ENCODE measurements at regions not wholly inside any gene's neighbourhood (a gene's known extent, or its start where the extent isn't known, plus 50 kb on each side); places are given as distances from the start of the nearest gene placed in this dataset.
"Not testable (repeated sequence)": the region's sequence is repeated elsewhere in the genome, so short reads cannot be mapped to it uniquely, and the experiment has no call there.

DNA sequence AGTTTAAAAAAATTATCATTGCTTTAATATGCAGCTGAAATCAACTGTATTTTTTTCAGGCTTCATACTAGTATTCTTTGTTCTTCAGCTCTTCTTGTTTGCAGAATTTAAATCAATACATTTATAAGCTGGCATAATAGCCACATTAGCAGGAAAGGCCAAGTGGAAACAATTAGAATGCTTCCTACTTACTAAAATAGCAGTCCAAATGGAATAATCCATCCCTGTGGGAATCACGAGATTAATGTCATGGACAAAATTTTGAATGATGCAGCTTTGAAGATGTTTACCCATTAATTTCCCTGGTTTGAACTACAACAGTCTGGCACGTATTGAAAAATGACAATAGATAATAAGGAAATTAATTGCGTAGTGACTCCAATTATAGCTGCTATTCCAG, 2650.8 kb downstream of the PCDH9 start:
- no peak overlapping the region for H3K4me3 ChIP-seq (ENCODE audit: low read depth in 1 of 3, low read length in 3 of 3)
- H3K27ac ChIP-seq (ENCODE audit: low read depth in 1 of 2, low read length in 2 of 2), result no peak overlapping the region
- no peaks in the 10 kb centered on the region for H3K36me3 ChIP-seq (ENCODE audit: control insufficient read depth in 4 of 4, insufficient read depth in 3 of 4, low read depth in 1 of 4, low read length in 3 of 4)
- H3K27me3 ChIP-seq (ENCODE audit: control insufficient read depth in 4 of 4, insufficient read depth in 4 of 4, low read length in 3 of 4), result peaks cover 0 to 4% (median 0%) of the 10 kb centered on the region in 4 donors
- no peak overlapping the region for H3K9ac ChIP-seq (ENCODE audit: low read depth in 1 of 2, low read length in 2 of 2)
- no peaks in the 10 kb centered on the region for H3K9me3 ChIP-seq (ENCODE audit: control insufficient read depth in 4 of 4, low read length in 3 of 4)
- H3K4me1 ChIP-seq (ENCODE audit: control insufficient read depth in 4 of 4, insufficient read depth in 4 of 4, low read length in 3 of 4), result no peaks in the 10 kb centered on the region
- DNase-seq (ENCODE audit: low spot score), result no peak
- 72% methylated on average over 3 of the region's 3 CpGs for WGBS
- TF ChIP-seq FOXA1 (IDR thresholded peaks at IDR 0.05), result no peak
- no peak for TF ChIP-seq JUND (IDR thresholded peaks at IDR 0.05)
- TF ChIP-seq ZBTB33 (IDR thresholded peaks at IDR 0.05), result no peak
- no peak for TF ChIP-seq CTCF (IDR thresholded peaks at IDR 0.05; ENCODE audit: low read depth, low read length, missing input control)
- TF ChIP-seq, protein P1, sequence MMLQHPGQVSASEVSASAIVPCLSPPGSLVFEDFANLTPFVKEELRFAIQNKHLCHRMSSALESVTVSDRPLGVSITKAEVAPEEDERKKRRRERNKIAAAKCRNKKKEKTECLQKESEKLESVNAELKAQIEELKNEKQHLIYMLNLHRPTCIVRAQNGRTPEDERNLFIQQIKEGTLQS (IDR thresholded peaks at IDR 0.05), result no peak
- TF ChIP-seq RXRA (IDR thresholded peaks at IDR 0.05), result no peak
- TF ChIP-seq TAF1 (conservative IDR thresholded peaks at IDR 0.05), result no peak
- TF ChIP-seq RAD21 (IDR thresholded peaks at IDR 0.05), result no peak
- no peak for TF ChIP-seq NR2F2 (IDR thresholded peaks at IDR 0.05)
- TF ChIP-seq, protein P2, sequence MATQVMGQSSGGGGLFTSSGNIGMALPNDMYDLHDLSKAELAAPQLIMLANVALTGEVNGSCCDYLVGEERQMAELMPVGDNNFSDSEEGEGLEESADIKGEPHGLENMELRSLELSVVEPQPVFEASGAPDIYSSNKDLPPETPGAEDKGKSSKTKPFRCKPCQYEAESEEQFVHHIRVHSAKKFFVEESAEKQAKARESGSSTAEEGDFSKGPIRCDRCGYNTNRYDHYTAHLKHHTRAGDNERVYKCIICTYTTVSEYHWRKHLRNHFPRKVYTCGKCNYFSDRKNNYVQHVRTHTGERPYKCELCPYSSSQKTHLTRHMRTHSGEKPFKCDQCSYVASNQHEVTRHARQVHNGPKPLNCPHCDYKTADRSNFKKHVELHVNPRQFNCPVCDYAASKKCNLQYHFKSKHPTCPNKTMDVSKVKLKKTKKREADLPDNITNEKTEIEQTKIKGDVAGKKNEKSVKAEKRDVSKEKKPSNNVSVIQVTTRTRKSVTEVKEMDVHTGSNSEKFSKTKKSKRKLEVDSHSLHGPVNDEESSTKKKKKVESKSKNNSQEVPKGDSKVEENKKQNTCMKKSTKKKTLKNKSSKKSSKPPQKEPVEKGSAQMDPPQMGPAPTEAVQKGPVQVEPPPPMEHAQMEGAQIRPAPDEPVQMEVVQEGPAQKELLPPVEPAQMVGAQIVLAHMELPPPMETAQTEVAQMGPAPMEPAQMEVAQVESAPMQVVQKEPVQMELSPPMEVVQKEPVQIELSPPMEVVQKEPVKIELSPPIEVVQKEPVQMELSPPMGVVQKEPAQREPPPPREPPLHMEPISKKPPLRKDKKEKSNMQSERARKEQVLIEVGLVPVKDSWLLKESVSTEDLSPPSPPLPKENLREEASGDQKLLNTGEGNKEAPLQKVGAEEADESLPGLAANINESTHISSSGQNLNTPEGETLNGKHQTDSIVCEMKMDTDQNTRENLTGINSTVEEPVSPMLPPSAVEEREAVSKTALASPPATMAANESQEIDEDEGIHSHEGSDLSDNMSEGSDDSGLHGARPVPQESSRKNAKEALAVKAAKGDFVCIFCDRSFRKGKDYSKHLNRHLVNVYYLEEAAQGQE (IDR thresholded peaks at IDR 0.05), result no peak
- no peak for TF ChIP-seq EGR1 (IDR thresholded peaks at IDR 0.05; ENCODE audit: low read depth in 2 of 2)
- TF ChIP-seq GABPA (IDR thresholded peaks at IDR 0.05 in 1 of 2, conservative IDR thresholded peaks at IDR 0.05 in 1 of 2), result no peak

DNA sequence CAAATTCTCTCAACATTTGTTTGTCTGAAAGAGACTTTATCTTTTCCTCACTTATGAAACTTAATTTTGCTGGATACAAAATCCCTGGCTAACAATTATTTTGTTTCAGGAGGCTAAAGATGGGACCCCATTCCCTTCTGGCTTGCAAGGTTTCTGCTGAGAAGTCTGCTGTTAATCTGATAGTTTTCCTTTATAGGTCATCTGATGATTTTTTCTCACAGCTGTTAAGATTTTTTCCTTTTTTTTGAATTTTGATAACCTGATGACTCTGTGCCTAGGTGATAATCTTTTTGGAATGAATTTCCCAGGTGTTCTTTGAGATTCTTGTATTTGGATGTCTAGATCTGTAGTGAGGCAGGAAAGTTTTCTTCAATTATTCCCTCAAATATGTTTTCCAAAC, 2661.4 kb downstream of the PCDH9 start:
- no peak for DNase-seq (ENCODE audit: low spot score)
- no peaks in the 10 kb centered on the region for H3K36me3 ChIP-seq (ENCODE audit: control insufficient read depth in 4 of 4, insufficient read depth in 3 of 4, low read depth in 1 of 4, low read length in 3 of 4)
- H3K9ac ChIP-seq (ENCODE audit: low read depth in 1 of 2, low read length in 2 of 2), result no peak overlapping the region
- no peaks in the 10 kb centered on the region for H3K4me1 ChIP-seq (ENCODE audit: control insufficient read depth in 4 of 4, insufficient read depth in 4 of 4, low read length in 3 of 4)
- H3K4me3 ChIP-seq (ENCODE audit: low read depth in 1 of 3, low read length in 3 of 3), result no peak overlapping the region
- H3K27me3 ChIP-seq (ENCODE audit: control insufficient read depth in 4 of 4, insufficient read depth in 4 of 4, low read length in 3 of 4), result no peaks in the 10 kb centered on the region
- TF ChIP-seq YY1 (IDR thresholded peaks at IDR 0.05) (no peak), HNF4A (conservative IDR thresholded peaks at IDR 0.05) (no peak), NR2F2 (IDR thresholded peaks at IDR 0.05) (no peak), HNF4G (IDR thresholded peaks at IDR 0.05) (no peak), RAD21 (IDR thresholded peaks at IDR 0.05) (no peak), FOXA2 (IDR thresholded peaks at IDR 0.05) (no peak)
- TF ChIP-seq, protein P2 (IDR thresholded peaks at IDR 0.05), result no peak
- H3K27ac ChIP-seq (ENCODE audit: low read depth in 1 of 2, low read length in 2 of 2), result no peak overlapping the region
- peaks cover 0 to 2% (median 1%) of the 10 kb centered on the region in 4 donors for H3K9me3 ChIP-seq (ENCODE audit: control insufficient read depth in 4 of 4, low read length in 3 of 4)

- not testable (repeated sequence) for H3K4me3 ChIP-seq (ENCODE audit: low read depth in 1 of 3, low read length in 3 of 3); H3K27ac ChIP-seq (ENCODE audit: low read depth in 1 of 2, low read length in 2 of 2); H3K27me3 ChIP-seq (ENCODE audit: control insufficient read depth in 4 of 4, insufficient read depth in 4 of 4, low read length in 3 of 4); H3K4me1 ChIP-seq (ENCODE audit: control insufficient read depth in 4 of 4, insufficient read depth in 4 of 4, low read length in 3 of 4); H3K9ac ChIP-seq (ENCODE audit: low read depth in 1 of 2, low read length in 2 of 2); DNase-seq (ENCODE audit: low spot score); H3K9me3 ChIP-seq (ENCODE audit: control insufficient read depth in 4 of 4, low read length in 3 of 4); H3K36me3 ChIP-seq (ENCODE audit: control insufficient read depth in 4 of 4, insufficient read depth in 3 of 4, low read depth in 1 of 4, low read length in 3 of 4)
- WGBS, result 86% methylated on average over 10 of the region's 10 CpGs
Measured at GRCh38 chr13:64558031-64558430, 2672.1 kb downstream of the PCDH9 start.

Data from liver (tissue), 8 donors.